NB4 (cell line): ENCODE measurements at regions not wholly inside any gene's neighbourhood (a gene's known extent, or its start where the extent isn't known, plus 50 kb on each side); places are given as distances from the start of the nearest gene placed in this dataset.

Experiments
- CTCF ChIP-seq: IDR thresholded peaks from one replicate; pipeline ENCODE4 v1.5.1; 2012; ENCODE audit warnings: low read depth, low read length
- MYC ChIP-seq: IDR thresholded peaks from 2 replicates; pipeline ENCODE4 v1.6.1; 2011; ENCODE audit warnings: low read depth, low read length
- POLR2A ChIP-seq: IDR thresholded peaks from 2 replicates; pipeline ENCODE4 v1.6.1; 2011; ENCODE audit warnings: mild to moderate bottlenecking; ENCODE audit not compliant: insufficient read length; ENCODE audit errors: extremely low read depth
- TF ChIP-seq, protein P1 (sequence below): IDR thresholded peaks from 2 replicates; pipeline ENCODE4 v1.6.1; 2011; ENCODE audit warnings: low read depth, low read length

DNA sequence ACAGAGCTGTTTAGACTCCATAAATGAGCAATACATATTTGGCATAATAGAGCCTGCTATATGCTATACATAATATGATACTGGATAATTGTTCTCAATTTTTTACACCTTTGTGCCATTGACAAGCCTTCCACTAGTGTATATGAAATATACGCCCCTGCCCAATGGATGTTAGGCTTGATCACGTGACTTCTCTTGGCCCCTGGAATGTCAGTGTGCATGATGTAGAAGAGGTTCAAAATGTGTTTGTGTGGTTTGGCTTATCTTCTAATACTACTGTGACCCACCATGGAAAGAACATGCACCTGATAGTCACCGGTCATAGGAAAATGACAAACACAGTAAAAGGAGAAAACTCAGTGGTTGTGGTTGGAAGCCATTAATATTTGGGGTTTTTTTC is 479.4 kb downstream of the PCDH20 start:
- TF ChIP-seq CTCF (no peak), MYC (no peak), POLR2A (no peak)
- TF ChIP-seq, protein P1, sequence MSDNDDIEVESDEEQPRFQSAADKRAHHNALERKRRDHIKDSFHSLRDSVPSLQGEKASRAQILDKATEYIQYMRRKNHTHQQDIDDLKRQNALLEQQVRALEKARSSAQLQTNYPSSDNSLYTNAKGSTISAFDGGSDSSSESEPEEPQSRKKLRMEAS = no peak
